ENCODE measurements at regions not wholly inside any gene's neighbourhood (a gene's known extent, or its start where the extent isn't known, plus 50 kb on each side); places are given as distances from the start of the nearest gene placed in this dataset.

- RAD21 ChIA-PET (ENCODE audit: low non-redundant PET in 1 of 2, low total read pairs in 2 of 2, uncharacterized antibody in 2 of 2, unreplicated experiment in 2 of 2), result no interaction called here
Measured at GRCh38 chr6:43988801-43989200, 138.5 kb downstream of the MRPL14 start.

More at GRCh38 chr6:43988801-43989200, 138.5 kb downstream of the MRPL14 start:
- no TSS peak for BruUV-seq (replicated peaks)
- H4K20me1 ChIP-seq (ENCODE audit: insufficient read depth), result no peaks in the 10 kb centered on the region
- ATAC-seq (no peak), DNase-seq (ENCODE audit: low read depth, low spot score) (no peak)
- H3K9ac ChIP-seq (ENCODE audit: low read length), result no peak overlapping the region
- no peaks in the 10 kb centered on the region for H3K79me2 ChIP-seq (ENCODE audit: insufficient read depth, low read length)
- intact Hi-C loops (cut with micrococcal nuclease), result no loop called here
- H3K4me2 ChIP-seq (ENCODE audit: low read length), result no peak overlapping the region
- no peaks in the 10 kb centered on the region for H3K27me3 ChIP-seq (ENCODE audit: insufficient read depth, low read length)
- H2AFZ ChIP-seq (ENCODE audit: low read depth, low read length, poor library complexity, severe bottlenecking), result no peak overlapping the region
- peaks cover 12 to 28% of the 10 kb centered on the region in 2 experiments; a peak in 3 of 4 replicates for H3K4me1 ChIP-seq (ENCODE audit: control insufficient read depth in 1 of 2, insufficient read depth in 2 of 2, low read length in 2 of 2)
- ChIA-PET CTCF (no interaction called here), POLR2A (no interaction called here)
- no peaks in the 10 kb centered on the region for H3K36me3 ChIP-seq (ENCODE audit: control insufficient read depth in 1 of 2, insufficient read depth in 2 of 2, low read length in 2 of 2)
- H3K27ac ChIP-seq (ENCODE audit: low read depth, low read length), result no peak overlapping the region
- H3K9me3 ChIP-seq (ENCODE audit: control insufficient read depth in 1 of 2, insufficient read depth in 1 of 2, low read depth in 1 of 2, low read length in 2 of 2), result no peaks in the 10 kb centered on the region
- TF ChIP-seq REST (IDR thresholded peaks at IDR 0.05; ENCODE audit: low read depth) (no peak), SP1 (IDR thresholded peaks at IDR 0.05; ENCODE audit: low read depth) (no peak), RAD21 (IDR thresholded peaks at IDR 0.05; ENCODE audit: low read depth) (no peak), MAX (IDR thresholded peaks at IDR 0.05) (no peak)
- H3K9me2 ChIP-seq (ENCODE audit: insufficient read depth), result no peaks in the 10 kb centered on the region
- H3K4me3 ChIP-seq (replicated peaks in 1 of 2; ENCODE audit: low read depth in 1 of 2, low read length in 2 of 2), result no peak overlapping the region

All from HCT116 (cell line).